Epithelial cell of proximal tubule (primary cell): ENCODE measurements at regions not wholly inside any gene's neighbourhood (a gene's known extent, or its start where the extent isn't known, plus 50 kb on each side); places are given as distances from the start of the nearest gene placed in this dataset.

Source experiments
- DNase-seq: peaks from one replicate; pipeline ENCODE4 v3.0.0-alpha.2; 2011; ENCODE audit warnings: low read depth
- H3K4me3 ChIP-seq: 2 replicates; pipeline ENCODE4 v1.5.1; 2011; ENCODE audit warnings: low read depth, mild to moderate bottlenecking, low read length
- CTCF ChIP-seq: conservative IDR thresholded peaks from 2 replicates; pipeline ENCODE4 v1.5.1; 2012; ENCODE audit warnings: low read depth, mild to moderate bottlenecking, low read length

- no peak for TF ChIP-seq CTCF
- H3K4me3 ChIP-seq = no peak overlapping the region
- DNase-seq = no peak
These were observed 132.4 kb upstream of the MEF2C start for GRCh38 chr5:89015409-89015808.

GRCh38 chr5:89011778-89012711 is 129.1 kb upstream of the MEF2C start:
- no peak for DNase-seq
- no peak for TF ChIP-seq CTCF
- H3K4me3 ChIP-seq = no peak overlapping the region

GRCh38 chr5:89010512-89010911 is 127.5 kb upstream of the MEF2C start:
- no peak for TF ChIP-seq CTCF
- H3K4me3 ChIP-seq = no peak overlapping the region
- no peak for DNase-seq

- no peak for TF ChIP-seq CTCF
- no peak overlapping the region for H3K4me3 ChIP-seq
- DNase-seq = no peak
These were observed 125.3 kb upstream of the MEF2C start for GRCh38 chr5:89008291-89008690.

- TF ChIP-seq CTCF = no peak
- no peak overlapping the region for H3K4me3 ChIP-seq
- no peak for DNase-seq
These were observed 123.0 kb upstream of the MEF2C start for GRCh38 chr5:89005990-89006389.

- no peak for TF ChIP-seq CTCF
- no peak overlapping the region for H3K4me3 ChIP-seq
- no peak for DNase-seq
These were observed 121.4 kb upstream of the MEF2C start for GRCh38 chr5:89004379-89004778.

- no peak for DNase-seq
- no peak overlapping the region for H3K4me3 ChIP-seq
- TF ChIP-seq CTCF = no peak
These were observed 120.6 kb upstream of the MEF2C start for GRCh38 chr5:89003563-89004036.
